HG02588 (cell line): ENCODE measurements at regions not wholly inside any gene's neighbourhood (a gene's known extent, or its start where the extent isn't known, plus 50 kb on each side); places are given as distances from the start of the nearest gene placed in this dataset.

Experiments used
- ATAC-seq: cut with Tn5 transposase; IDR thresholded peaks from one replicate; pipeline ENCODE4 v1.9.1; 2021; ENCODE audit warnings: mild to moderate bottlenecking, moderate library complexity; ENCODE audit not compliant: unreplicated experiment

- no peak for ATAC-seq
Measured at GRCh38 chr18:76553715-76554546, 58.9 kb upstream of the ZNF516 start.

- no peak for ATAC-seq
Measured at GRCh38 chr18:76548541-76548940, 53.5 kb upstream of the ZNF516 start.

GRCh38 chr18:76547296-76547695, 52.3 kb upstream of the ZNF516 start:
- ATAC-seq: no peak

- ATAC-seq: no peak
Measured at GRCh38 chr18:76546436-76546835, 51.4 kb upstream of the ZNF516 start.

GRCh38 chr18:76546088-76546435, 51.0 kb upstream of the ZNF516 start:
- no peak for ATAC-seq

- ATAC-seq: no peak
Measured at GRCh38 chr18:76545433-76546087, 50.5 kb upstream of the ZNF516 start.

GRCh38 chr18:76544511-76545345, 49.7 kb upstream of the ZNF516 start:
- ATAC-seq: no peak
